ENCODE measurements at regions not wholly inside any gene's neighbourhood (a gene's known extent, or its start where the extent isn't known, plus 50 kb on each side); places are given as distances from the start of the nearest gene placed in this dataset.

- TF ChIP-seq CTCF (IDR thresholded peaks at IDR 0.05) (no peak), EP300 (IDR thresholded peaks at IDR 0.05) (no peak)
These were observed 580.8 kb downstream of the BNC2 start for GRCh38 chr9:16289639-16290038.

Measured in ovary (tissue), 3 donors.